HepG2 (cell line): ENCODE measurements at regions not wholly inside any gene's neighbourhood (a gene's known extent, or its start where the extent isn't known, plus 50 kb on each side); places are given as distances from the start of the nearest gene placed in this dataset.

Experiments used
- BCL6 ChIP-seq: IDR thresholded peaks from 2 replicates; pipeline ENCODE4 v1.6.1; 2016; ENCODE audit warnings: missing genetic modification reagents, missing compliant biosample characterization
- CENPT ChIP-seq: sonication (generic); formaldehyde crosslinking; IDR thresholded peaks from 2 replicates; pipeline ENCODE4 v1.8.0; 2022; ENCODE audit warnings: low read depth, mild to moderate bottlenecking, moderate library complexity, missing genetic modification reagents
- CSRNP2 ChIP-seq: sonication (generic); formaldehyde crosslinking; conservative IDR thresholded peaks from 2 replicates; pipeline ENCODE4 v1.8.0; 2022; ENCODE audit warnings: low read depth, missing genetic modification reagents
- DDIT3 ChIP-seq: sonication (generic); formaldehyde crosslinking; IDR thresholded peaks from 2 replicates; pipeline ENCODE4 v1.4.0; 2020; ENCODE audit warnings: mild to moderate bottlenecking, missing genetic modification reagents
- DMAP1 ChIP-seq: IDR thresholded peaks from 2 replicates; pipeline ENCODE4 v1.6.1; 2016
- DNMT1 ChIP-seq: sonication (generic); formaldehyde crosslinking; IDR thresholded peaks from 2 replicates; pipeline ENCODE4 v1.5.1; 2020; ENCODE audit warnings: mild to moderate bottlenecking, missing genetic modification reagents
- HIC2 ChIP-seq: sonication (generic); formaldehyde crosslinking; IDR thresholded peaks from 2 replicates; pipeline ENCODE4 v1.9.0; 2022; ENCODE audit warnings: low read depth, missing genetic modification reagents
- HNRNPL ChIP-seq: fragments of 200-400 bp; formaldehyde crosslinking; IDR thresholded peaks from 2 replicates; pipeline ENCODE4 v1.6.1; 2017; ENCODE audit warnings: mild to moderate bottlenecking, low read depth, low read length
- NFE2L1 ChIP-seq: sonication (generic); formaldehyde crosslinking; IDR thresholded peaks from 2 replicates; pipeline ENCODE4 v1.4.0; 2020; ENCODE audit warnings: missing genetic modification reagents, mild to moderate bottlenecking, borderline replicate concordance
- NR1H2 ChIP-seq: sonication (generic); formaldehyde crosslinking; IDR thresholded peaks from 2 replicates; pipeline ENCODE4 v1.8.1; 2022; ENCODE audit warnings: low read depth, missing genetic modification reagents, borderline replicate concordance
- POGK ChIP-seq: sonication (generic); formaldehyde crosslinking; conservative IDR thresholded peaks from 2 replicates; pipeline ENCODE4 v1.8.0; 2022; ENCODE audit warnings: mild to moderate bottlenecking, moderate library complexity, missing genetic modification reagents
- SAFB2 ChIP-seq: sonication (generic); formaldehyde crosslinking; IDR thresholded peaks from 2 replicates; pipeline ENCODE4 v1.5.1; 2020; ENCODE audit warnings: missing genetic modification reagents, low read depth, mild to moderate bottlenecking, borderline replicate concordance
- SNRNP70 ChIP-seq: fragments of 200-400 bp; formaldehyde crosslinking; IDR thresholded peaks from 2 replicates; pipeline ENCODE4 v1.6.1; 2017; ENCODE audit warnings: mild to moderate bottlenecking, low read depth, low read length, moderate library complexity
- TEAD3 ChIP-seq: optimal IDR thresholded peaks from 2 replicates; pipeline ENCODE3; 2016; ENCODE audit warnings: borderline replicate concordance
- TOPORS ChIP-seq: sonication (generic); formaldehyde crosslinking; IDR thresholded peaks from 2 replicates; pipeline ENCODE4 v1.8.0; 2023; ENCODE audit warnings: mild to moderate bottlenecking, missing genetic modification reagents
- TSC22D2 ChIP-seq: sonication (generic); formaldehyde crosslinking; IDR thresholded peaks from 2 replicates; pipeline ENCODE4 v1.5.1; 2020; ENCODE audit warnings: missing genetic modification reagents, mild to moderate bottlenecking, borderline replicate concordance
- ZHX1 ChIP-seq: sonication (generic); formaldehyde crosslinking; IDR thresholded peaks from 2 replicates; pipeline ENCODE4 v1.8.1; 2022; ENCODE audit warnings: low read depth, mild to moderate bottlenecking, missing genetic modification reagents
- ZIK1 ChIP-seq: sonication (generic); formaldehyde crosslinking; IDR thresholded peaks from 2 replicates; pipeline ENCODE4 v1.5.0; 2020; ENCODE audit warnings: mild to moderate bottlenecking, low read depth, missing genetic modification reagents, borderline replicate concordance
- ZNF296 ChIP-seq: sonication (generic); formaldehyde crosslinking; conservative IDR thresholded peaks from 2 replicates; pipeline ENCODE4 v1.5.0; 2020; ENCODE audit warnings: mild to moderate bottlenecking, missing genetic modification reagents
- ZNF569 ChIP-seq: sonication (generic); formaldehyde crosslinking; IDR thresholded peaks from 2 replicates; pipeline ENCODE4 v1.5.0; 2020; ENCODE audit warnings: mild to moderate bottlenecking, missing genetic modification reagents, moderate library complexity, borderline replicate concordance
- ZZZ3 ChIP-seq: sonication (generic); formaldehyde crosslinking; IDR thresholded peaks from 2 replicates; pipeline ENCODE4 v1.4.0; 2020; ENCODE audit warnings: missing genetic modification reagents, mild to moderate bottlenecking, borderline replicate concordance

- TF ChIP-seq POGK (CRISPR knock-in tag) (peak; percentile 86; the same call in 1 of the 2 replicates), TOPORS (CRISPR knock-in tag) (peak; percentile 60; the same call in 1 of the 2 replicates), SAFB2 (CRISPR knock-in tag) (no peak), ZIK1 (no peak), ZNF569 (no peak), DDIT3 (CRISPR knock-in tag) (no peak), SNRNP70 (no peak), CENPT (CRISPR knock-in tag) (no peak), BCL6 (CRISPR knock-in tag) (peak; percentile 68), ZZZ3 (CRISPR knock-in tag) (no peak), HNRNPL (0 out of 2 replicates have a peak, but pooled peaks have one; percentile 22), TEAD3 (CRISPR knock-in tag) (peak; percentile 6), HIC2 (CRISPR knock-in tag) (peak; percentile 91), NFE2L1 (no peak), DMAP1 (CRISPR knock-in tag) (peak; percentile 55; the same call in 1 of the 2 replicates), CSRNP2 (CRISPR knock-in tag) (no peak), TSC22D2 (peak; percentile 25), NR1H2 (CRISPR knock-in tag) (no peak), DNMT1 (CRISPR knock-in tag) (no peak), ZNF296 (CRISPR knock-in tag) (no peak; the same call in 1 of the 2 replicates), ZHX1 (CRISPR knock-in tag) (no peak)
These were observed 401.8 kb downstream of the SRGAP2C start (continued) for GRCh38 chr1:121586369-121587229.
